Neural progenitor cell (in vitro differentiated cells): ENCODE measurements at regions not wholly inside any gene's neighbourhood (a gene's known extent, or its start where the extent isn't known, plus 50 kb on each side); places are given as distances from the start of the nearest gene placed in this dataset.
"Not testable (repeated sequence)": the region's sequence is repeated elsewhere in the genome, so short reads cannot be mapped to it uniquely, and the experiment has no call there.

Source experiments
- DNase-seq: peaks from one replicate; pipeline ENCODE4 v3.0.0-alpha.2; 2016; ENCODE audit warnings: low spot score
- H2AFZ ChIP-seq: fragments of 200-600 bp; sonication (generic); replicated peaks from 2 replicates; pipeline ENCODE4 v1.6.1; 2016; ENCODE audit warnings: antibody characterized with exemption
- H3F3A ChIP-seq: fragments of 200-600 bp; sonication (generic); 2 replicates; pipeline ENCODE4 v1.6.1; 2016; ENCODE audit warnings: antibody characterized with exemption, low read depth
- H3K27ac ChIP-seq: fragments of 200-600 bp; sonication (generic); 2 replicates; pipeline ENCODE4 v1.5.1; 2016; ENCODE audit warnings: mild to moderate bottlenecking
- H3K27me3 ChIP-seq: fragments of 200-600 bp; sonication (generic); 2 replicates; pipeline ENCODE4 v1.6.1; 2016; ENCODE audit warnings: mild to moderate bottlenecking, moderate library complexity
- H3K36me3 ChIP-seq: fragments of 200-600 bp; sonication (generic); 2 replicates; pipeline ENCODE4 v1.5.1; 2016
- H3K4me1 ChIP-seq: fragments of 200-600 bp; sonication (generic); 2 replicates; pipeline ENCODE4 v1.6.1; 2016; ENCODE audit warnings: mixed run types
- H3K4me2 ChIP-seq: fragments of 200-600 bp; sonication (generic); 2 replicates; pipeline ENCODE4 v1.6.1; 2016
- H3K4me3 ChIP-seq: fragments of 200-600 bp; sonication (generic); 2 replicates; pipeline ENCODE4 v1.5.1; 2016
- H3K79me2 ChIP-seq: fragments of 200-600 bp; sonication (generic); 2 replicates; pipeline ENCODE4 v1.6.1; 2016; ENCODE audit warnings: low read depth
- H3K9ac ChIP-seq: fragments of 200-600 bp; sonication (generic); 2 replicates; pipeline ENCODE4 v1.6.1; 2016
- H3K9me3 ChIP-seq: fragments of 200-600 bp; sonication (generic); 2 replicates; pipeline ENCODE4 v1.5.1; 2016; ENCODE audit warnings: low read depth
- H4K20me1 ChIP-seq: fragments of 200-600 bp; sonication (generic); 2 replicates; pipeline ENCODE4 v1.6.1; 2016; ENCODE audit warnings: low read depth
- H3K27ac Mint-ChIP-seq: 3 replicates; pipeline ENCODE4 v1.8.0; 2021; ENCODE audit warnings: mixed read lengths
- H3K27me3 Mint-ChIP-seq: 2 replicates; pipeline ENCODE4 v1.8.0; 2022; ENCODE audit warnings: low read depth, mild to moderate bottlenecking, inconsistent platforms, moderate library complexity, mixed read lengths; ENCODE audit not compliant: insufficient read depth
- H3K36me3 Mint-ChIP-seq: 3 replicates; pipeline ENCODE4 v1.8.0; 2021; ENCODE audit warnings: mixed read lengths
- H3K4me1 Mint-ChIP-seq: 3 replicates; pipeline ENCODE4 v1.8.0; 2021; ENCODE audit warnings: mixed read lengths
- H3K4me3 Mint-ChIP-seq: 3 replicates; pipeline ENCODE4 v1.8.0; 2021; ENCODE audit warnings: mild to moderate bottlenecking, moderate library complexity, mixed read lengths
- H3K9me3 Mint-ChIP-seq: 3 replicates; pipeline ENCODE4 v1.8.0; 2020; ENCODE audit warnings: mixed read lengths
- EZH2 ChIP-seq: fragments of 200-600 bp; sonication (generic); IDR thresholded peaks from 2 replicates; pipeline ENCODE4 v1.6.1; 2017; ENCODE audit warnings: antibody characterized with exemption, mild to moderate bottlenecking, moderate library complexity
- EZH2phosphoT487 ChIP-seq: fragments of 200-600 bp; sonication (generic); IDR thresholded peaks from 2 replicates; pipeline ENCODE4 v1.6.1; 2017; ENCODE audit warnings: antibody characterized with exemption
- TF ChIP-seq, protein P1 (sequence below): fragments of 200-600 bp; sonication (generic); IDR thresholded peaks from 2 replicates; pipeline ENCODE4 v1.5.1; 2017; ENCODE audit warnings: antibody characterized with exemption, mild to moderate bottlenecking

DNA sequence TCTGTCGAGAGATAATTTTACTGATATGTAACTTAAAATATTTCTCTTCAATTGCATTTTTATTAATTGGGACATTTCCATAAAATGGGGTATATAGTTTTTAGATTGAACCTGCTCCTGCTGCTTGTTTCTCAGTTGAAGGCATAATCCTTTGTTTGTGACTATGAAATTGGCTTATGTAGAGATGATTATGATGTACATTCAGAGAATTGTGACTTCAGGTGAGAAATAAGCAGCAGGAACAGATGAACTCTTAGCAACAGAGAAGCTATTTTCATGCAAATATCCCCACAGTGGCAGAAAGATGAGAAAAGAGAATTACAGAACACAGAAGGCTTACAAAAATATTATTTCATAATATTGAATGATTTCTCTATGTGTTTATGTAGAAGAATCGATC lies 1499.5 kb upstream of the ADGRL3 start:
- TF ChIP-seq EZH2 (no peak), EZH2phosphoT487 (no peak)
- TF ChIP-seq, protein P1, sequence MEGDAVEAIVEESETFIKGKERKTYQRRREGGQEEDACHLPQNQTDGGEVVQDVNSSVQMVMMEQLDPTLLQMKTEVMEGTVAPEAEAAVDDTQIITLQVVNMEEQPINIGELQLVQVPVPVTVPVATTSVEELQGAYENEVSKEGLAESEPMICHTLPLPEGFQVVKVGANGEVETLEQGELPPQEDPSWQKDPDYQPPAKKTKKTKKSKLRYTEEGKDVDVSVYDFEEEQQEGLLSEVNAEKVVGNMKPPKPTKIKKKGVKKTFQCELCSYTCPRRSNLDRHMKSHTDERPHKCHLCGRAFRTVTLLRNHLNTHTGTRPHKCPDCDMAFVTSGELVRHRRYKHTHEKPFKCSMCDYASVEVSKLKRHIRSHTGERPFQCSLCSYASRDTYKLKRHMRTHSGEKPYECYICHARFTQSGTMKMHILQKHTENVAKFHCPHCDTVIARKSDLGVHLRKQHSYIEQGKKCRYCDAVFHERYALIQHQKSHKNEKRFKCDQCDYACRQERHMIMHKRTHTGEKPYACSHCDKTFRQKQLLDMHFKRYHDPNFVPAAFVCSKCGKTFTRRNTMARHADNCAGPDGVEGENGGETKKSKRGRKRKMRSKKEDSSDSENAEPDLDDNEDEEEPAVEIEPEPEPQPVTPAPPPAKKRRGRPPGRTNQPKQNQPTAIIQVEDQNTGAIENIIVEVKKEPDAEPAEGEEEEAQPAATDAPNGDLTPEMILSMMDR = no peak
- DNase-seq = no peak
- no peak overlapping the region for H3K4me3 Mint-ChIP-seq
- Histone ChIP-seq H3K36me3 (no peaks in the 10 kb centered on the region), H2AFZ (no peak overlapping the region), H3F3A (no peaks in the 10 kb centered on the region), H3K79me2 (no peaks in the 10 kb centered on the region), H3K4me3 (no peak overlapping the region), H4K20me1 (no peaks in the 10 kb centered on the region), H3K4me1 (no peaks in the 10 kb centered on the region), H3K9me3 (no peaks in the 10 kb centered on the region), H3K4me2 (no peak overlapping the region), H3K27me3 (no peaks in the 10 kb centered on the region), H3K9ac (no peak overlapping the region), H3K27ac (no peak overlapping the region)
- H3K9me3 Mint-ChIP-seq = no peaks in the 10 kb centered on the region
- no peaks in the 10 kb centered on the region for H3K4me1 Mint-ChIP-seq
- H3K36me3 Mint-ChIP-seq = no peaks in the 10 kb centered on the region
- peaks cover 2% of the 10 kb centered on the region for H3K27me3 Mint-ChIP-seq
- no peak overlapping the region for H3K27ac Mint-ChIP-seq

DNA sequence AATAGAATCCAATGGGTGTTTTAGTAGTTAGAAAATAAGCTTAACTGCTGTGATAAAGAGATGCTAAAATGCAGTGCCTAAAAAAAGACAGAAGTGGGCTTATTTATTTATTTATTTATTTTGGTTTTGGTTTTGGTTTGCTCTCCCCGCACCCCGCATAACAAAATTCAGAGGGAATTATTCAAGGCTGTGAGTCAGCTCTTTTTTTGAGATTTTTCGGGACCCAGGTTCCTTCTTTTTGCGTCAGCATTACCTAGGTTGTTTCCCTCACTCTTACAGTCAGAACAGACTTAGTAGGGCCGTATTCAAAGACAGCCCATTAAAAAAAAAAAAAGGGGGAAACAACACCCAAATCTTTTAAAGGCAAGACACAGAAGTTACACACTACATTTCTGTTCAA lies 1495.5 kb upstream of the ADGRL3 start:
- no peak overlapping the region for H3K4me3 Mint-ChIP-seq
- H3K4me2 ChIP-seq = no peak overlapping the region
- no peaks in the 10 kb centered on the region for H3K27me3 ChIP-seq
- no peaks in the 10 kb centered on the region for H3K4me1 ChIP-seq
- peaks cover 2% of the 10 kb centered on the region for H3K27me3 Mint-ChIP-seq
- peak overlapping the region; percentile 3 for H2AFZ ChIP-seq
- no peaks in the 10 kb centered on the region for H3F3A ChIP-seq
- H3K36me3 ChIP-seq = no peaks in the 10 kb centered on the region
- no peaks in the 10 kb centered on the region for H3K9me3 Mint-ChIP-seq
- no peaks in the 10 kb centered on the region for H3K79me2 ChIP-seq
- H3K9me3 ChIP-seq = no peaks in the 10 kb centered on the region
- H3K9ac ChIP-seq = no peak overlapping the region
- DNase-seq = no peak
- H4K20me1 ChIP-seq = no peaks in the 10 kb centered on the region
- no peaks in the 10 kb centered on the region for H3K36me3 Mint-ChIP-seq
- no peak overlapping the region for H3K27ac Mint-ChIP-seq
- TF ChIP-seq EZH2phosphoT487 = no peak
- TF ChIP-seq, protein P1 = no peak
- TF ChIP-seq EZH2 = no peak
- H3K4me3 ChIP-seq = no peak overlapping the region
- no peaks in the 10 kb centered on the region for H3K4me1 Mint-ChIP-seq
- H3K27ac ChIP-seq = no peak overlapping the region

DNA sequence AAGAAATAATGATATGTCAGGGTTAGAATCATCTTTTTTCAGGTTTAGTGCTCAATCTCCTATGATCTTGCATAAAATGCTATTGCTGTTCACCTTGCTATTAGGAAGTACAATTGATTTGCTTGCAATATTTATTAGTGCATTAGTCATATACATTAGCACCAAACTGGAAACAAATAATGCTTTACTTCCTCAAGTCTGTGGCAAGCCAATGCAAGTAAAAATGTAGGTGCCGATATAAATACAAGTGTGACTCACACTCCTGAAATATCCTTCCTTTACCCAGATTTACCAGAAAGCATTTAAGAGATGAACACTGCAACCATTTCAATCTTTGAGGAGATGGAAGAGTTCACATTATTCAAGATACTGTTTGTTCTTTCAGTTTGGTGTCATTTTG lies 1487.7 kb upstream of the ADGRL3 start:
- no peak overlapping the region for H3K4me3 Mint-ChIP-seq
- no peaks in the 10 kb centered on the region for H3F3A ChIP-seq
- no peaks in the 10 kb centered on the region for H3K36me3 ChIP-seq
- H3K27me3 ChIP-seq = no peaks in the 10 kb centered on the region
- no peaks in the 10 kb centered on the region for H3K36me3 Mint-ChIP-seq
- no peaks in the 10 kb centered on the region for H3K4me1 Mint-ChIP-seq
- H3K4me1 ChIP-seq = no peaks in the 10 kb centered on the region
- H3K9me3 Mint-ChIP-seq = no peaks in the 10 kb centered on the region
- no peak for DNase-seq
- H3K9ac ChIP-seq = no peak overlapping the region
- no peak overlapping the region for H3K27ac Mint-ChIP-seq
- no peak overlapping the region for H3K4me3 ChIP-seq
- TF ChIP-seq EZH2 = no peak
- no peak for TF ChIP-seq EZH2phosphoT487
- TF ChIP-seq, protein P1 = no peak
- no peak overlapping the region for H3K27ac ChIP-seq
- no peaks in the 10 kb centered on the region for H3K27me3 Mint-ChIP-seq
- H3K79me2 ChIP-seq = no peaks in the 10 kb centered on the region
- H4K20me1 ChIP-seq = no peaks in the 10 kb centered on the region
- no peak overlapping the region for H2AFZ ChIP-seq
- no peak overlapping the region for H3K4me2 ChIP-seq
- H3K9me3 ChIP-seq = no peaks in the 10 kb centered on the region

DNA sequence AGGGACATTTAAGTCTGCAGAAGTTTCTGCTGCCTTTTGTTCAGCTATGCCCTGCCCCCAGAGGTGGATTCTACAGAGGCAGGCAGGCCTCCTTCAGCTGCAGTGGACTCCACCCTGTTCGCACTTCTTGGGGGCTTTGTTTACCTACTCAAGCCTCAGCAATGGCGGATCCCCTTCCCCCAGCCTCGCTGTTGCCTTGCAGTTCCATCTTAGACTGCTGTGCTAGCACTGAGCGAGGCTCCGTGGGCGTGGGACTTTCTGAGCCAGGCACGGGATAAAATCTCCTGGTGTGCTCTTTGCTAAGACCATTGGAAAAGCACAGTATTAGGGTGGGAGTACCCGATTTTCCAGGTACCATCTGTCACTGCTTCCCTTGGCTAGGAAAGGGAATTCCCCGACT lies 1475.8 kb upstream of the ADGRL3 start:
- H3K9ac ChIP-seq, H3K27me3 Mint-ChIP-seq: not testable (repeated sequence)

More for the DNA sequence above, 1475.8 kb upstream of the ADGRL3 start:
- not testable (repeated sequence) for H3K27ac ChIP-seq, H4K20me1 ChIP-seq, H3K4me1 Mint-ChIP-seq, H2AFZ ChIP-seq, H3K27me3 ChIP-seq, H3K9me3 ChIP-seq, DNase-seq, H3F3A ChIP-seq, H3K27ac Mint-ChIP-seq, H3K4me2 ChIP-seq, H3K4me1 ChIP-seq, H3K4me3 ChIP-seq, H3K4me3 Mint-ChIP-seq, H3K36me3 ChIP-seq, H3K79me2 ChIP-seq, H3K36me3 Mint-ChIP-seq
- peaks cover 19% of the 10 kb centered on the region for H3K9me3 Mint-ChIP-seq
